Prostate gland (tissue), 2 donors: ENCODE measurements at regions not wholly inside any gene's neighbourhood (a gene's known extent, or its start where the extent isn't known, plus 50 kb on each side); places are given as distances from the start of the nearest gene placed in this dataset.
"Not testable (repeated sequence)": the region's sequence is repeated elsewhere in the genome, so short reads cannot be mapped to it uniquely, and the experiment has no call there.

Source experiments
- DNase-seq: peaks from one replicate; pipeline ENCODE4 v3.0.0-alpha.2; 2019; ENCODE audit warnings: low spot score
- H3K27ac ChIP-seq, 2 donors: fragments of 200-600 bp; sonication (generic); 2 replicates each; pipeline ENCODE4 v1.5.1; 2017 to 2019
- H3K27me3 ChIP-seq: fragments of 200-600 bp; sonication (generic); replicated peaks from 2 replicates; pipeline ENCODE4 v1.5.1; 2019; ENCODE audit not compliant: insufficient read depth
- H3K36me3 ChIP-seq, 2 donors: fragments of 200-600 bp; sonication (generic); 1 replicate in 1 of 2; 2 replicates in 1 of 2; pipeline versions ENCODE4 v1.5.1 to v1.8.1; 2017 to 2019
- H3K4me1 ChIP-seq: fragments of 200-600 bp; sonication (generic); replicated peaks from 2 replicates; pipeline ENCODE4 v1.5.1; 2019
- H3K4me3 ChIP-seq, 2 donors: fragments of 200-600 bp; sonication (generic); 2 replicates each; pipeline ENCODE4 v1.5.1; 2017 to 2019
- H3K9me3 ChIP-seq: fragments of 200-600 bp; sonication (generic); 2 replicates; pipeline ENCODE4 v1.5.1; 2017
- WGBS: methylation state at CpG from one replicate; pipeline ENCODE4 v1.1.5; 2018; 5-methylcytosine and 5-hydroxymethylcytosine counted together
- intact Hi-C: fragments of 100-400 bp; cut with DNase I; formaldehyde crosslinking; loops from one replicate; pipeline ENCODE4 v1.14.2; 2022
- TF ChIP-seq, protein P1 (sequence below), 4 experiments: fragments of 200-600 bp in 2 of 4; fragments of 450-650 bp in 2 of 4; sonication (generic) in 2 of 4; IDR thresholded peaks; 1 replicate in 3 of 4; 2 replicates in 1 of 4; pipeline ENCODE4 v1.5.1; 2016 to 2019; ENCODE audit warnings: antibody characterized with exemption in 4 of 4, mild to moderate bottlenecking in 2 of 4, moderate library complexity in 2 of 4

DNA sequence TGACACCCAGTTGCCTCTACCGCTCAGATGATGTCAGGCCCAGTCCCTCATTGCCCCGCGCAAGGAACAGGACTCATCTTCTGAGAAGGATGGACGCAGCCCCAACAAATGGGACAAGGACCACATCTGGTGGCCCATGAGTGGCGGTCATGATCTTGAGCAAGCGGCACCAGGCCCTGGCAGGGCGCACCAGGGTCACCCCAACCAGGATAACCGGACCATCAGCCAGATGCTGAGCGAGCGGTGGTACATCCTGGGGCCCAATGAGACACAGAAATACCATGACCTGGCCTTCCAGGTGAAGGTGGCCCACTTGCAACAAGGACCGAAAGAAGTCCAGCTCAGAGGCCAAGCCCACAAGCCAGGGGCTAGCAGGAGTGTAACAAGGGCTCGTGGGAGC, 102.3 kb upstream of the TP53BP2 start:
- H3K4me1 ChIP-seq, intact Hi-C loops, H3K27me3 ChIP-seq, H3K36me3 ChIP-seq, H3K27ac ChIP-seq, H3K9me3 ChIP-seq, H3K4me3 ChIP-seq, DNase-seq: not testable (repeated sequence)
- 94% methylated on average over 12 of the region's 12 CpGs for WGBS

DNA sequence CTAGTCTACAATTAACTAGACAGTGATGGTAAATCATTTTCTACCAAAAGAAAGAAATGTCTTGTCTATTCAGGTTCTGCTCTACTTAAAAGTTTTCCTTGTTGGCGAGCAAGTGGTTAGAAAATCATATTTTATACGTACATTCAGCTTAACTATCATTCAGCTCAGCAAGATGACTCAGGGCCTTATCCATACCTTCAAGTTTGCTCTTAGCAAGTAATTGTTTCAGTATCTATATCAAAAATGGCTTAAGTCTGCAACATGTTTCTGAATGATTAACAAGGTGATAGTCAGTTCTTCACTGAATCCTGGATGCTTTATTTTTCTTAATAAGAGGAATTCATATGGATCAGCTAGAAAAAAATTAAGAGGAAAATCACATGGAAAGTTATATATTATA, 90.8 kb upstream of the TP53BP2 start:
- intact Hi-C loops, DNase-seq, H3K4me3 ChIP-seq, H3K27me3 ChIP-seq, H3K27ac ChIP-seq, H3K9me3 ChIP-seq, H3K4me1 ChIP-seq, H3K36me3 ChIP-seq: not testable (repeated sequence)
- 49% methylated on average over 2 of the region's 2 CpGs for WGBS

DNA sequence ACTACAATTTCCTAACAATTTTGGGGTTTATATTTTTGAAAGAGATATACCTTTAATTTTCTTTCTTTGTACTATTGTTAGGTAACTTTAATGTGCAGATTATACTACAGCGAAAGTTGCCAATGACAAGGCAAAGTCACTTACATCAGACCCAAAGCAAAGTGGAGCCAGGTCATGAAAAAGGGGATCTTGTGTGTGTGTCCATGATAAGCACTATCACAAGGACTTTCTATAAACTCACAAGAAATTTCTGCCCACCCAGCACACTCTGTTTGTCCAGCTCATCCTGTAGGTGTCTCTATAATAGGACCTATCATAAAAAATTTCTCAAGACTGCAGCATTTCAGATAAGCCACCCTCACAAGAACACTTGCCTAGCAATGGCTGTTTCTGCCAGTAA, 85.7 kb upstream of the TP53BP2 start:
- H3K36me3 ChIP-seq, H3K9me3 ChIP-seq, DNase-seq, H3K4me1 ChIP-seq, H3K27me3 ChIP-seq, intact Hi-C loops, H3K27ac ChIP-seq, H3K4me3 ChIP-seq: not testable (repeated sequence)
- 100% methylated on average over 1 of the region's 1 CpG for WGBS

DNA sequence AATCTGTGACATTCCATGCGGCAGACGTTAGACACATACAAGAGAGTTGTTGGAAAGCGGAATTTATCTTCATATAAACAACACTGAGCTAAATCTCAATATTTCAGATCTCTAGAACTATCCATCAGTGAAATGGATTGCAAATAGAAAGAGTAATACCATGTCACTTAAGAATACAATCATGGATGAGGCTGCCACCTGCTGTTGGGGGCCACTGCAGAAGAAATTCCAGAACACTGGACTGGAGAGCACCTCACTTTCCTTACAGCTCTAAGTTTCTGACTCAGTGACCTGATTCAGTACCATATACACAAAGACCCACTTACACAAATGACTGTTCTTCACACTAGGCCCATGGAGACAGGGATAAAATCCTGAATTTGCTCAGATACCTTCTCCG, 75.1 kb upstream of the TP53BP2 start:
- H3K27ac ChIP-seq, H3K27me3 ChIP-seq, DNase-seq, H3K4me3 ChIP-seq, intact Hi-C loops, H3K4me1 ChIP-seq, H3K9me3 ChIP-seq, H3K36me3 ChIP-seq: not testable (repeated sequence)
- whole genome bisulfite sequencing = 100% methylated on average over 1 of the region's 4 CpGs

DNA sequence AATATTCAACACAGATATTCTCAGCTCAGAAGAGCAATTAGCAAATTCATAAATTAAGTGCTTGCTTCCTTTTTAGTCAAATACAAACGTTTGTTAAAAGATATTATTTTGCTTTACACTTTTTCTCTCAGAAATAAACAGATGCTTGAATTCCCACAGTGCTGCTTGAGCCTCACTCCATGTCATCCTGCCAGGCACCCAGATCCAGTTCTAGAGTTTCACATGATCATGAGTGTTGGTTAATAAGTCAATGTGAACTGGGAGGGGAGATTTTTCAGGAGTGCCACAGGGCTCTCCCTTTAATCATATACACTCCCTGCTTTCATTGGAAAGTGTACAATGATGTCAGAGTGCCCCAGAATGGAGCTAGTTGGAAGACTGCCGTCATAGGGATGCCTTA, 69.7 kb upstream of the TP53BP2 start:
- intact Hi-C loops, H3K4me1 ChIP-seq, H3K27ac ChIP-seq, H3K9me3 ChIP-seq, H3K4me3 ChIP-seq, H3K27me3 ChIP-seq, DNase-seq, H3K36me3 ChIP-seq: not testable (repeated sequence)
- 33% methylated on average over 1 of the region's 2 CpGs for WGBS

DNA sequence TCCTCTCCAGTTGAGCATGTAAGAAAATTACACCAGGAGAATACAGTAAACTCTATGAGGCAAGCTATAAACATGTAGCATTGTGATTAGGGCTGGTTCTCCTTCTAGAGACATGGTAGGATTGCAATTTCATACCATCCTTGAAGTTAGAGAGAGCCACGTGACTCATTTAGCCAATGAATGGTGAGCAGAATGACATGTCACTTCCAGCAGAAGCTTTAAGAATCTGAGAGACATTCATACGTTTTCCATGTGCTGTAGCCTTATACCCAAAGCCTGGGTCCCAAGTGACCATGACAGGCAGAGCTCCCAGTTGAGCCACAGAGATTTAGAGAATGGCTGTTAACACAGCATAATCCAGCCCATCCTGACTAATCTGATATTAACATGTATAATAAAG, 68.0 kb upstream of the TP53BP2 start:
- H3K27me3 ChIP-seq, intact Hi-C loops, H3K36me3 ChIP-seq, H3K4me1 ChIP-seq, H3K4me3 ChIP-seq, H3K9me3 ChIP-seq, DNase-seq, H3K27ac ChIP-seq: not testable (repeated sequence)
- WGBS = 76% methylated on average over 2 of the region's 2 CpGs

DNA sequence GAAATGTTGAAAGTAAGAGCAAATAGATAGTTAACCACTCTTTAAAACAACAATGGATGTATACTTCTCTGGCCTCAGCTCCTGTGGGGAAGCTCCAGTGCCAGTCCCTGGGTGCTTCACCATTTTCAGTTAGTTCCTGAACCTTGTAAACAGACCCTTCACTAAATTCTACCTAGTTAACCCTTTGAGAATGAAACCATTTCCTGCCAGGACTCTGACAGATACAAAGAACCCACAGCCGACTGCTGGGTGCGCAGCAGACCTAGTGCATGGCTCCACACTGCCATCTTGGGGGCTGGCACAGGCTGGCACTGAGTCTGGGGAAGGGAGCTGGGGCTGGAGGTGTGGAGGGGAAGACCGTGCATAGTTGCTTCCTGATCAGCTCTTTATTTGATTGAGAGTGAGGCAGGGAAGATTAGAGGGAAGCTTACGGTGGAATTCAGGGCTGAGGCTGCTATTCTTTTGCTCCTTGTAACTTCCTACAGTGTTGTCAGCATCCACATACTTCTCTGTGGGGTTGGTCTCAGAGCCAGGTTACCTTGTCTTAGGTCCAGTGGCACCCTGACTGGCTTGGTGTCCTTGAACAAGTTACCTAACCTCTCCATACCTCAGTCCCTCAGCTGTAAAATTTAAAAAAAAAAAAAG, 62.3 kb upstream of the TP53BP2 start:
- H3K27me3 ChIP-seq, H3K4me3 ChIP-seq, H3K27ac ChIP-seq, H3K9me3 ChIP-seq, H3K36me3 ChIP-seq, H3K4me1 ChIP-seq, DNase-seq, intact Hi-C loops: not testable (repeated sequence)
- TF ChIP-seq, protein P1, sequence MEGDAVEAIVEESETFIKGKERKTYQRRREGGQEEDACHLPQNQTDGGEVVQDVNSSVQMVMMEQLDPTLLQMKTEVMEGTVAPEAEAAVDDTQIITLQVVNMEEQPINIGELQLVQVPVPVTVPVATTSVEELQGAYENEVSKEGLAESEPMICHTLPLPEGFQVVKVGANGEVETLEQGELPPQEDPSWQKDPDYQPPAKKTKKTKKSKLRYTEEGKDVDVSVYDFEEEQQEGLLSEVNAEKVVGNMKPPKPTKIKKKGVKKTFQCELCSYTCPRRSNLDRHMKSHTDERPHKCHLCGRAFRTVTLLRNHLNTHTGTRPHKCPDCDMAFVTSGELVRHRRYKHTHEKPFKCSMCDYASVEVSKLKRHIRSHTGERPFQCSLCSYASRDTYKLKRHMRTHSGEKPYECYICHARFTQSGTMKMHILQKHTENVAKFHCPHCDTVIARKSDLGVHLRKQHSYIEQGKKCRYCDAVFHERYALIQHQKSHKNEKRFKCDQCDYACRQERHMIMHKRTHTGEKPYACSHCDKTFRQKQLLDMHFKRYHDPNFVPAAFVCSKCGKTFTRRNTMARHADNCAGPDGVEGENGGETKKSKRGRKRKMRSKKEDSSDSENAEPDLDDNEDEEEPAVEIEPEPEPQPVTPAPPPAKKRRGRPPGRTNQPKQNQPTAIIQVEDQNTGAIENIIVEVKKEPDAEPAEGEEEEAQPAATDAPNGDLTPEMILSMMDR (IDR thresholded peaks at IDR 0.05) = peak in 1 of 4 experiments; percentile 22
- whole genome bisulfite sequencing = 14% methylated on average over 4 of the region's 4 CpGs

DNA sequence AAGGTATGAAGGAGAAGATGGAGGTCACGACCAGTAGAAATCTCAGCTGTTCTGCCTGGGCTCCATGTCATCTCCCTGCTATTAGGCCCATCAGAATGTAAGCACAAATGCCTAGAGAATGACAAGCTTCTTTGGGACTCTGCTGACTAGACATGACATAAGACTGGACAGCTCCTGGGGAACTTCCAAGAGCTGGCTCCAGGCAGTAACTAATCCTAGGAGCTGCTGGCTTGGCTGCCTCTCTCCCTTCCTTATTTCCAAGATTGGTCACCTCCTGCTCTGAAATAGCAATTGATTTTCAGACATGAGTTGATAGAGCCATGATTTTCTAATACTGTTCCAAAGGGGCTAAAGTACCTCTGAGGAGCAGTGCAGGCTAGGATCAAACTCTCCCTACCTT, 57.5 kb upstream of the TP53BP2 start:
- H3K36me3 ChIP-seq, H3K9me3 ChIP-seq, intact Hi-C loops, DNase-seq, H3K4me1 ChIP-seq, H3K4me3 ChIP-seq, H3K27ac ChIP-seq, H3K27me3 ChIP-seq: not testable (repeated sequence)
- WGBS = no CpG with 5 or more reads among the region's 1 CpG

DNA sequence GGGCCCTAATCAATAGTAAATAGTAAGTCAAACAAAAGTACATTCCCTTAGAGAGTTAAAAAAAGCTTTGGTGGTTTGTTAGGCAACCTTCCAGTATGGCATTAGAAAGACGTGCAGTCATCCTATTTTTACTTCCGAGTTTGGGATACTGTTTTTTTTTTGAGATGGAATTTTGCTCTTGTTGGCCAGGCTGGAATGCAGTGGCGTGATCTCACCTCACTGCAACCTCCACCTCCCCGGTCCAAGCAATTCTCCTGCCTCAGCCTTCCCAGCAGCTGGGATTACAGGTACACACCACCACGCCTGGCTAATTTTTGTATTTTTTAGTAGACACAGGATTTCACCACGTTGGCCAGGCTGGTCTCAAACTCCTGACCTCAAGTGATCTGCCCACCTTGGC, 54.0 kb upstream of the TP53BP2 start:
- H3K27me3 ChIP-seq, H3K36me3 ChIP-seq, H3K4me3 ChIP-seq, DNase-seq, intact Hi-C loops, H3K4me1 ChIP-seq, H3K9me3 ChIP-seq, H3K27ac ChIP-seq: not testable (repeated sequence)
- WGBS = 30% methylated on average over 6 of the region's 6 CpGs

DNA sequence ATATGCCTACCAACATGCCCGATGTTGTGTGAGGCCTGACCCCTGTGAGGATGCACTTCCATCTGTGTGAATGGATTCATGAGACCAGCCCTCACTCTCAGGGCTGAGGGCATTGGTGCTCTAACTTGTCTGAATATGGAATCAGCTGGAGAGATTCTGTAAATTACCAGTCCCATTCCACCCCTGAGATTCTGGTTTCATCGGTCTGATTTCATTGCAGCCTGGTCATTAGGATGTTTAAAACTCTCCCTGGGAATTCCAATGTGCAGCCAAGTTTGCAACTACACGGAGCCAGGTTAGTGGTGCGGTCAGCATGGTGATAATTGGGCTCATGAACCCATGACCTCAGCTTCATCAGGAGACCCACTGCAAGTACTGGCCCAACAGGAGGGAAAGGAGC, 51.4 kb upstream of the TP53BP2 start:
- DNase-seq, H3K27ac ChIP-seq, H3K4me3 ChIP-seq, intact Hi-C loops, H3K9me3 ChIP-seq, H3K36me3 ChIP-seq, H3K4me1 ChIP-seq, H3K27me3 ChIP-seq: not testable (repeated sequence)
- 80% methylated on average over 1 of the region's 4 CpGs for WGBS

DNA sequence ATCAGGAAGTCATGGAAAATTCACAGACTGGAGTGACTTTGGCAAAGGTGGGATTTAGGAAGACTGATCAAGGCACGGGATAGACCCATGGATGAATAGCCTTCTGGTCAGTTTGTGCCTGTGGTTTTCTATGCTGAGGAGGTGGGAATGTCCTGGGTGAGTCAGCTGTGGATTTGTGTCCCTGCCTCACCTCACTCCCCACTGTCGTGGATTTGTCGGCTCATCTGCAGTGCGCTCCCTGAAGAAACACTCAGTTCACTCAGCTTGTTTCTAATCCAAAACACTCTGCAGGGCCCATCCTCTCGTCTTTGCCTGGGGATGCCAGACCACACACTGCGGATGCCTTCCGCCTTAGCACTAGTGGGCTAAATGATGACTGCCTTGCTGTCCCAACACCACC, 50.2 kb upstream of the TP53BP2 start:
- H3K27ac ChIP-seq, H3K4me3 ChIP-seq, H3K36me3 ChIP-seq, intact Hi-C loops, H3K9me3 ChIP-seq, DNase-seq, H3K27me3 ChIP-seq, H3K4me1 ChIP-seq: not testable (repeated sequence)
- 94% methylated on average over 7 of the region's 7 CpGs for WGBS
